ENCODE measurements at regions not wholly inside any gene's neighbourhood (a gene's known extent, or its start where the extent isn't known, plus 50 kb on each side); places are given as distances from the start of the nearest gene placed in this dataset.

GRCh38 chr7:136045992-136046391 lies 68.8 kb upstream of the MTPN start:
- no peak for DNase-seq
- Histone ChIP-seq H3K27me3 (no peaks in the 10 kb centered on the region), H3K27ac (no peak overlapping the region), H3K36me3 (no peaks in the 10 kb centered on the region), H3K4me1 (no peaks in the 10 kb centered on the region), H3K9me3 (peaks cover 0 to 6% (median 0%) of the 10 kb centered on the region in 4 donors), H3K4me3 (no peak overlapping the region)
- intact Hi-C loops (cut with DNase I; ENCODE audit: low total_unique reads) = no loop called here
- TF ChIP-seq EP300 (IDR thresholded peaks at IDR 0.05) (peak; percentile 54), POLR2A (IDR thresholded peaks at IDR 0.05) (no peak), CTCF (IDR thresholded peaks at IDR 0.05) (no peak), POLR2AphosphoS5 (IDR thresholded peaks at IDR 0.05) (no peak)
- WGBS, 5 donors = 58 to 80% (median 67%) methylated on average over 1 of the region's 1 CpG

GRCh38 chr7:136045181-136045580 lies 68.0 kb upstream of the MTPN start:
- no peaks in the 10 kb centered on the region for H3K36me3 ChIP-seq
- 69 to 85% (median 74%) methylated on average over 3 of the region's 3 CpGs for WGBS, 5 donors
- no peak for DNase-seq
- no peak overlapping the region for H3K27ac ChIP-seq
- no peak overlapping the region for H3K4me3 ChIP-seq
- H3K9me3 ChIP-seq = peaks cover 0 to 6% (median 0%) of the 10 kb centered on the region in 4 donors
- no peak for TF ChIP-seq CTCF (IDR thresholded peaks at IDR 0.05)
- TF ChIP-seq EP300 (IDR thresholded peaks at IDR 0.05) = no peak
- no peak for TF ChIP-seq POLR2AphosphoS5 (IDR thresholded peaks at IDR 0.05)
- TF ChIP-seq POLR2A (IDR thresholded peaks at IDR 0.05) = no peak
- H3K4me1 ChIP-seq = no peaks in the 10 kb centered on the region
- intact Hi-C loops (cut with DNase I; ENCODE audit: low total_unique reads) = no loop called here
- no peaks in the 10 kb centered on the region for H3K27me3 ChIP-seq

GRCh38 chr7:136039577-136040345 lies 62.6 kb upstream of the MTPN start:
- Histone ChIP-seq H3K9me3 (no peaks in the 10 kb centered on the region), H3K4me3 (no peak overlapping the region), H3K27ac (peak overlapping the region in 1 of 5 donors; percentile 26), H3K36me3 (no peaks in the 10 kb centered on the region), H3K27me3 (no peaks in the 10 kb centered on the region), H3K4me1 (peaks cover 0 to 4% (median 0%) of the 10 kb centered on the region in 4 donors)
- intact Hi-C loops (cut with DNase I; ENCODE audit: low total_unique reads) = no loop called here
- TF ChIP-seq CTCF (IDR thresholded peaks at IDR 0.05) (no peak), POLR2A (IDR thresholded peaks at IDR 0.05) (no peak), POLR2AphosphoS5 (IDR thresholded peaks at IDR 0.05) (no peak), EP300 (IDR thresholded peaks at IDR 0.05) (no peak)
- DNase-seq = no peak
- WGBS, 5 donors = 74 to 82% (median 78%) methylated on average over 5 of the region's 5 CpGs

GRCh38 chr7:136036336-136036735 lies 59.2 kb upstream of the MTPN start:
- no peak for TF ChIP-seq CTCF (IDR thresholded peaks at IDR 0.05)
- TF ChIP-seq EP300 (IDR thresholded peaks at IDR 0.05) = no peak
- TF ChIP-seq POLR2A (IDR thresholded peaks at IDR 0.05) = no peak
- no peak for TF ChIP-seq POLR2AphosphoS5 (IDR thresholded peaks at IDR 0.05)
- intact Hi-C loops (cut with DNase I; ENCODE audit: low total_unique reads) = no loop called here
- DNase-seq = no peak
- H3K27ac ChIP-seq = no peak overlapping the region
- H3K27me3 ChIP-seq = no peaks in the 10 kb centered on the region
- H3K4me3 ChIP-seq = no peak overlapping the region
- peaks cover 0 to 16% (median 2%) of the 10 kb centered on the region in 4 donors for H3K4me1 ChIP-seq
- H3K36me3 ChIP-seq = no peaks in the 10 kb centered on the region
- WGBS, 5 donors = 35 to 46% (median 41%) methylated on average over 3 of the region's 3 CpGs
- H3K9me3 ChIP-seq = no peaks in the 10 kb centered on the region

Data from stomach (tissue), 8 donors.